Endothelial cell of umbilical vein (primary cell): ENCODE measurements at regions not wholly inside any gene's neighbourhood (a gene's known extent, or its start where the extent isn't known, plus 50 kb on each side); places are given as distances from the start of the nearest gene placed in this dataset.

Experiments
- BruUV-seq: library from RNA; stranded (reverse); fragments of 400-500 nt; replicated peaks from 2 replicates; lab custom pipeline; 2021; lab: Mats Ljungman, UMichigan
- CTCF ChIA-PET: fragments of 300-600, 350-600 bp; sonication (Branson Sonifier 250); formaldehyde crosslinking; loops from one replicate; lab custom pipeline; 2021; ENCODE audit warnings: antibody characterized with exemption, inconsistent platforms; lab: Charles Lee
- POLR2A ChIA-PET: fragments of 300-600, 350-600 bp; sonication (Branson Sonifier 250); formaldehyde crosslinking; loops from one replicate; lab custom pipeline; 2021; ENCODE audit warnings: antibody characterized with exemption, inconsistent platforms; lab: Charles Lee
- DNase-seq: peaks from one replicate; pipeline ENCODE4 v3.0.0-alpha.2; 2011; ENCODE audit warnings: low read depth, low spot score
- FAIRE-seq: peaks from 2 replicates; lab custom pipeline; 2011; peaks lifted over from hg19 to GRCh38; lab: Jason Lieb, UNC
- H2AFZ ChIP-seq: 2 replicates; pipeline ENCODE4 v1.6.0; 2012; ENCODE audit warnings: low read depth, low read length, control low read depth, inconsistent platforms
- H3K27ac ChIP-seq: 2 replicates; pipeline ENCODE4 v1.5.1; 2011; ENCODE audit warnings: low read depth, mild to moderate bottlenecking, control low read depth, low read length, moderate library complexity; ENCODE audit not compliant: insufficient read depth
- H3K27me3 ChIP-seq, 2 experiments: 2 replicates each; pipeline versions ENCODE4 v1.6.0 to v1.6.1; 2011; ENCODE audit warnings: low read length in 2 of 2, mixed read lengths in 1 of 2; ENCODE audit not compliant: control insufficient read depth in 2 of 2, insufficient read depth in 2 of 2
- H3K36me3 ChIP-seq, 2 experiments: 2 replicates in 1 of 2; 3 replicates in 1 of 2; pipeline ENCODE4 v1.5.1; 2011; ENCODE audit warnings: low read length in 2 of 2, mild to moderate bottlenecking in 1 of 2, moderate library complexity in 1 of 2; ENCODE audit not compliant: control insufficient read depth in 2 of 2, insufficient read depth in 2 of 2; ENCODE audit errors: extremely low read depth in 1 of 2
- H3K4me1 ChIP-seq: 3 replicates; pipeline ENCODE4 v1.5.1; 2011; ENCODE audit warnings: mild to moderate bottlenecking, low read length; ENCODE audit not compliant: control insufficient read depth, insufficient read depth; ENCODE audit errors: extremely low read depth
- H3K4me2 ChIP-seq: 2 replicates; pipeline ENCODE4 v1.6.1; 2011; ENCODE audit warnings: low read length, control low read depth, mixed read lengths; ENCODE audit not compliant: insufficient read depth
- H3K4me3 ChIP-seq, 3 experiments: fragments of 200-600 bp in 1 of 3; sonication (generic), shearing (Covaris generic) in 1 of 3; replicated peaks in 1 of 3; 2 replicates each; pipeline ENCODE4 v1.5.1; 2011 to 2016; ENCODE audit warnings: control low read depth in 3 of 3, low read length in 3 of 3, mild to moderate bottlenecking in 2 of 3, inconsistent platforms in 1 of 3, low read depth in 1 of 3, moderate library complexity in 1 of 3; ENCODE audit not compliant: insufficient read depth in 1 of 3
- H3K79me2 ChIP-seq: 2 replicates; pipeline ENCODE4 v1.6.0; 2012; ENCODE audit warnings: low read length, inconsistent platforms; ENCODE audit not compliant: control insufficient read depth, insufficient read depth
- H3K9ac ChIP-seq: replicated peaks from 2 replicates; pipeline ENCODE3; 2011; ENCODE audit warnings: low read length, control low read depth; ENCODE audit not compliant: insufficient read depth; ENCODE audit errors: extremely low read depth
- H3K9me1 ChIP-seq: replicated peaks from 3 replicates; pipeline ENCODE4 v1.6.0; 2011; ENCODE audit warnings: mild to moderate bottlenecking, low read length; ENCODE audit not compliant: control insufficient read depth, insufficient read depth; ENCODE audit errors: extremely low read depth
- H3K9me3 ChIP-seq: replicated peaks from 2 replicates; pipeline ENCODE4 v1.5.1; 2012; ENCODE audit warnings: low read length, inconsistent platforms; ENCODE audit not compliant: control insufficient read depth, insufficient read depth
- H4K20me1 ChIP-seq: replicated peaks from 2 replicates; pipeline ENCODE3; 2011; ENCODE audit warnings: mild to moderate bottlenecking, low read length; ENCODE audit not compliant: control insufficient read depth, insufficient read depth; ENCODE audit errors: extremely low read depth
- CTCF ChIP-seq, 2 donors: IDR thresholded peaks; 1 replicate in 1 of 2; 2 replicates in 1 of 2; pipeline ENCODE4 v1.5.1; 2011; ENCODE audit warnings: low read length in 2 of 2, mild to moderate bottlenecking in 2 of 2, moderate library complexity in 2 of 2, control low read depth in 1 of 2, inconsistent platforms in 1 of 2, low read depth in 1 of 2; ENCODE audit not compliant: insufficient read depth in 1 of 2; ENCODE audit errors: extremely low read depth in 1 of 2
- EZH2 ChIP-seq: IDR thresholded peaks from 2 replicates; pipeline ENCODE4 v1.6.1; 2012; ENCODE audit warnings: borderline replicate concordance, low read depth, mild to moderate bottlenecking, moderate library complexity, low read length, inconsistent platforms; ENCODE audit not compliant: severe bottlenecking
- FOS ChIP-seq: IDR thresholded peaks from 2 replicates; pipeline ENCODE4 v1.6.1; 2011; ENCODE audit warnings: mild to moderate bottlenecking, low read length, moderate library complexity, borderline replicate concordance; ENCODE audit not compliant: insufficient read depth
- GATA2 ChIP-seq: IDR thresholded peaks from 2 replicates; pipeline ENCODE4 v1.7.0; 2011; ENCODE audit warnings: low read depth, mild to moderate bottlenecking, moderate library complexity, mixed read lengths, low read length; ENCODE audit not compliant: insufficient read length, insufficient read depth
- JUN ChIP-seq: IDR thresholded peaks from 2 replicates; pipeline ENCODE4 v1.6.1; 2011; ENCODE audit warnings: borderline replicate concordance, low read depth; ENCODE audit not compliant: insufficient read length, insufficient read depth
- MAX ChIP-seq: IDR thresholded peaks from 2 replicates; pipeline ENCODE4 v1.6.1; 2011; ENCODE audit not compliant: insufficient read depth, insufficient read length
- MYC ChIP-seq: IDR thresholded peaks from one replicate; pipeline ENCODE4 v1.6.1; 2011; ENCODE audit warnings: mild to moderate bottlenecking, low read depth, low read length
- POLR2A ChIP-seq: IDR thresholded peaks from 2 replicates; pipeline ENCODE4 v1.6.1; 2012; ENCODE audit warnings: low read depth, mild to moderate bottlenecking, control low read depth, low read length
- POLR2AphosphoS5 ChIP-seq: IDR thresholded peaks from 2 replicates; pipeline ENCODE4 v1.6.1; 2012; ENCODE audit warnings: low read depth, mild to moderate bottlenecking, control low read depth, low read length, moderate library complexity; ENCODE audit not compliant: insufficient read depth
- dilution Hi-C: fragments of 300-500 bp; cut with MboI; formaldehyde crosslinking; loops from one replicate; pipeline ENCODE4 v1.15.0; 2019; ENCODE audit warnings: low sequenced_read_pairs; ENCODE audit not compliant: extremely low pct_ligation_motif_present
- intact Hi-C: fragments of 100-400 bp; cut with micrococcal nuclease; formaldehyde crosslinking; loops from one replicate; pipeline ENCODE4 v1.10.0; 2022

GRCh38 chr13:50334115-50334778, 319.0 kb downstream of the KCNRG start:
- no peak overlapping the region for H3K4me3 ChIP-seq
- FAIRE-seq (no peak), DNase-seq (peak; percentile 7)
- no peaks in the 10 kb centered on the region for H3K36me3 ChIP-seq
- BruUV-seq = no TSS peak
- no peaks in the 10 kb centered on the region for H4K20me1 ChIP-seq
- POLR2A ChIA-PET = no interaction called here
- no peaks in the 10 kb centered on the region for H3K27me3 ChIP-seq
- no peak overlapping the region for H2AFZ ChIP-seq
- no peak overlapping the region for H3K9ac ChIP-seq
- TF ChIP-seq EZH2 (no peak), CTCF (IDR thresholded peaks at IDR 0.05; ENCODE audit: extremely low read depth in 1 of 2, insufficient read depth in 1 of 2, low read depth in 1 of 2, low read length in 2 of 2) (no peak), MAX (no peak), MYC (no peak), POLR2A (no peak), GATA2 (no peak), POLR2AphosphoS5 (no peak), JUN (no peak), FOS (no peak)
- H3K79me2 ChIP-seq = no peaks in the 10 kb centered on the region
- H3K9me1 ChIP-seq = no peaks in the 10 kb centered on the region
- intact Hi-C loops (loop anchor here (2.0 to 10.0 kb wide), 2 partner anchors 55 to 249 kb away; no protein-coding TSS in a partner anchor), dilution Hi-C loops (no loop called here)
- peak overlapping the region; percentile 7 for H3K27ac ChIP-seq
- H3K4me1 ChIP-seq = peaks cover 10% of the 10 kb centered on the region
- H3K9me3 ChIP-seq = no peaks in the 10 kb centered on the region
- H3K4me2 ChIP-seq = peak overlapping the region; percentile 49
- CTCF ChIA-PET = interaction anchor here (0.7 to 2.2 kb wide), 15 partner anchors 11 to 358 kb away, joined by 3 to 10 read pairs (median 4); no protein-coding TSS in a partner anchor
